VCaP (cell line): ENCODE measurements at regions not wholly inside any gene's neighbourhood (a gene's known extent, or its start where the extent isn't known, plus 50 kb on each side); places are given as distances from the start of the nearest gene placed in this dataset.

Experiments used
- H3K27ac ChIP-seq: fragments of 450-650 bp; 2 replicates; pipeline ENCODE4 v1.5.1; 2017
- TF ChIP-seq, protein P1 (sequence below): fragments of 450-650 bp; conservative IDR thresholded peaks from 2 replicates; pipeline ENCODE4 v1.5.1; 2017; ENCODE audit warnings: mild to moderate bottlenecking, moderate library complexity

DNA sequence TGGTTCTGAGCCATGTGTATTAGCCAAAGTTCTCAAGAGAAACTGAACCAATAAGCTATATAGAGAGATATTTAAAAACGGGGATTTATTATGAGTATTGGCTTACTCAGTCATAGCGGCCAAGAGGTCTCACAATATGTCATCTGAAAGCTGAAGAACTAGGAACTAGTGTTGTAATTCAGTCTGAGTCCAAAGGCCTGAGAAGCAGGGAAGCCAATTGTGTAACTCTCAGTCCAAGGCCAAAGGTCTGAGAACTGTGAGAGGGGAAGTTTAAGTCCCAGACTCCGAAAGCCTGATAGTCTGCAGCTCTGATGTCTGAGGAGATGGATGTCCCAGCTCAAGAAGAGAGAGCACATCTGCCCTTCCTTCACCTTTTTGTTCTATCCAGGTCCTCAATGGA is 344.8 kb upstream of the USP15 start:
- H3K27ac ChIP-seq, result no peak overlapping the region
- TF ChIP-seq, protein P1, sequence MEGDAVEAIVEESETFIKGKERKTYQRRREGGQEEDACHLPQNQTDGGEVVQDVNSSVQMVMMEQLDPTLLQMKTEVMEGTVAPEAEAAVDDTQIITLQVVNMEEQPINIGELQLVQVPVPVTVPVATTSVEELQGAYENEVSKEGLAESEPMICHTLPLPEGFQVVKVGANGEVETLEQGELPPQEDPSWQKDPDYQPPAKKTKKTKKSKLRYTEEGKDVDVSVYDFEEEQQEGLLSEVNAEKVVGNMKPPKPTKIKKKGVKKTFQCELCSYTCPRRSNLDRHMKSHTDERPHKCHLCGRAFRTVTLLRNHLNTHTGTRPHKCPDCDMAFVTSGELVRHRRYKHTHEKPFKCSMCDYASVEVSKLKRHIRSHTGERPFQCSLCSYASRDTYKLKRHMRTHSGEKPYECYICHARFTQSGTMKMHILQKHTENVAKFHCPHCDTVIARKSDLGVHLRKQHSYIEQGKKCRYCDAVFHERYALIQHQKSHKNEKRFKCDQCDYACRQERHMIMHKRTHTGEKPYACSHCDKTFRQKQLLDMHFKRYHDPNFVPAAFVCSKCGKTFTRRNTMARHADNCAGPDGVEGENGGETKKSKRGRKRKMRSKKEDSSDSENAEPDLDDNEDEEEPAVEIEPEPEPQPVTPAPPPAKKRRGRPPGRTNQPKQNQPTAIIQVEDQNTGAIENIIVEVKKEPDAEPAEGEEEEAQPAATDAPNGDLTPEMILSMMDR, result no peak

GRCh38 chr12:61916831-61917230 is 343.4 kb upstream of the USP15 start:
- TF ChIP-seq, protein P1, result no peak
- H3K27ac ChIP-seq, result no peak overlapping the region

DNA sequence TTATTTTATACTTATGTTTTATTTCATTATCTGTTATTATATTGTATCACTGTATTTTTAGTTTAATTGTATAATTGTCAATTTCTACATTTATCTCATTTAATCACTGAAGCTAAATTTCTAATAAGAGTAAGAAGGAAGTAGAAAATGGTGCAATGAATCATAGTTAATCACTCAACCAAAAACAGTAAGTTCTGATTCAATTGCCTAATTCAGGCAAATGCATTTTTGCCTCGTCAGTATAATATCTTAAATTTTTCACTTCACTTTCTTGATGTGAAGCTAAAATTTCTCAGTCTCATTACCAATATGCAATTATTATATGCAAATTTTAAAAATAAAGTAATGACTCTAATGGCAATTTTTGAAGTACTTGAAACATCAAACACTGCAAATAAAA is 340.5 kb upstream of the USP15 start:
- TF ChIP-seq, protein P1, result no peak
- H3K27ac ChIP-seq, result no peak overlapping the region

GRCh38 chr12:61920230-61920629 is 340.0 kb upstream of the USP15 start:
- TF ChIP-seq, protein P1, result no peak
- H3K27ac ChIP-seq, result no peak overlapping the region

- H3K27ac ChIP-seq, result no peak overlapping the region
- TF ChIP-seq, protein P1, result no peak
Measured at GRCh38 chr12:61923152-61923551, 337.1 kb upstream of the USP15 start.

GRCh38 chr12:61934564-61934963 is 325.6 kb upstream of the USP15 start:
- no peak overlapping the region for H3K27ac ChIP-seq
- TF ChIP-seq, protein P1, result no peak

GRCh38 chr12:61939977-61940376 is 320.2 kb upstream of the USP15 start:
- TF ChIP-seq, protein P1, result no peak
- H3K27ac ChIP-seq, result no peak overlapping the region

- H3K27ac ChIP-seq, result no peak overlapping the region
- TF ChIP-seq, protein P1, result no peak
Measured at GRCh38 chr12:61956545-61956944, 303.7 kb upstream of the USP15 start.
